Vagina (tissue), 2 donors: ENCODE measurements at regions not wholly inside any gene's neighbourhood (a gene's known extent, or its start where the extent isn't known, plus 50 kb on each side); places are given as distances from the start of the nearest gene placed in this dataset.
A peak's percentile ranks its signal among the peaks of the same experiment; 100 is the strongest.

Source experiments
- POLR2A ChIP-seq, 2 donors: fragments of 450-650 bp; IDR thresholded peaks; one replicate each; pipeline ENCODE4 v1.6.1; 2017; ENCODE audit warnings: antibody characterized with exemption in 2 of 2, mild to moderate bottlenecking in 2 of 2, moderate library complexity in 2 of 2
- POLR2AphosphoS5 ChIP-seq, 2 donors: sonication (generic); formaldehyde crosslinking; IDR thresholded peaks; one replicate each; pipeline ENCODE4 v1.9.0; 2017; ENCODE audit warnings: antibody characterized with exemption in 2 of 2, mild to moderate bottlenecking in 2 of 2, low read depth in 1 of 2; ENCODE audit not compliant: insufficient read depth in 1 of 2
- TF ChIP-seq, protein P1 (sequence below), 3 experiments: fragments of 450-650 bp in 2 of 3; fragments of 200-600 bp in 1 of 3; sonication (generic) in 1 of 3; IDR thresholded peaks; one replicate each; pipeline ENCODE4 v1.5.1; 2017 to 2019; ENCODE audit warnings: antibody characterized with exemption in 3 of 3, mild to moderate bottlenecking in 2 of 3, moderate library complexity in 2 of 3

DNA sequence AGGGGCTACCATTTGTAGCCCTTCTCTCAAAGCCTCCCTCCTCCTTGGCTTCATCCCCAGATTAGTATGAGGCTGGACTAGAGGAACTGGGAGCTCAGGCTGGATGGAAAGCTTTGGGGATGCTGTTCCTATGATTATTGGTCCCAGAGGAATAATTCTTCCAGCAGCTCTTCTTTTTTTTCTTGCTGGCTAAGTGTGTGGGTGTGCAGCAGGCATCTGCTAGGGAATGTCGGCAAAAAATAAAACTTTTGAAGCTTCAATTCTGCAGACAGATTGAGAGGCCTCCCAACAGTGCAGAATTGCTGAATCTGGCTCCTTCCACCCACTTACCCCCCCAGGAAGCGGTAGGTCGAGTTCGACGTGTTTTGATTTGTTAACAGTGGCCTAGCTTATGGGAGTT, 138.5 kb upstream of the ANKRD28 start:
- TF ChIP-seq, protein P1, sequence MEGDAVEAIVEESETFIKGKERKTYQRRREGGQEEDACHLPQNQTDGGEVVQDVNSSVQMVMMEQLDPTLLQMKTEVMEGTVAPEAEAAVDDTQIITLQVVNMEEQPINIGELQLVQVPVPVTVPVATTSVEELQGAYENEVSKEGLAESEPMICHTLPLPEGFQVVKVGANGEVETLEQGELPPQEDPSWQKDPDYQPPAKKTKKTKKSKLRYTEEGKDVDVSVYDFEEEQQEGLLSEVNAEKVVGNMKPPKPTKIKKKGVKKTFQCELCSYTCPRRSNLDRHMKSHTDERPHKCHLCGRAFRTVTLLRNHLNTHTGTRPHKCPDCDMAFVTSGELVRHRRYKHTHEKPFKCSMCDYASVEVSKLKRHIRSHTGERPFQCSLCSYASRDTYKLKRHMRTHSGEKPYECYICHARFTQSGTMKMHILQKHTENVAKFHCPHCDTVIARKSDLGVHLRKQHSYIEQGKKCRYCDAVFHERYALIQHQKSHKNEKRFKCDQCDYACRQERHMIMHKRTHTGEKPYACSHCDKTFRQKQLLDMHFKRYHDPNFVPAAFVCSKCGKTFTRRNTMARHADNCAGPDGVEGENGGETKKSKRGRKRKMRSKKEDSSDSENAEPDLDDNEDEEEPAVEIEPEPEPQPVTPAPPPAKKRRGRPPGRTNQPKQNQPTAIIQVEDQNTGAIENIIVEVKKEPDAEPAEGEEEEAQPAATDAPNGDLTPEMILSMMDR (IDR thresholded peaks at IDR 0.05), result no peak
- TF ChIP-seq POLR2A (IDR thresholded peaks at IDR 0.05) (no peak), POLR2AphosphoS5 (IDR thresholded peaks at IDR 0.05; ENCODE audit: insufficient read depth in 1 of 2, low read depth in 1 of 2) (peak in 1 of 2 donors; percentile 27)
